HL-60 (cell line): ENCODE measurements at regions not wholly inside any gene's neighbourhood (a gene's known extent, or its start where the extent isn't known, plus 50 kb on each side); places are given as distances from the start of the nearest gene placed in this dataset.

ENCODE experiments used
- DNase-seq, 2 experiments: peaks; one replicate each; pipeline ENCODE4 v3.0.0-alpha.2; 2010 to 2020; ENCODE audit warnings: low read depth in 1 of 2, low spot score in 1 of 2
- H3K27ac ChIP-seq: fragments of 250-450 bp; sonication (Bioruptor Pico); replicated peaks from 2 replicates; pipeline ENCODE4 v1.5.1; 2020; ENCODE audit warnings: mild to moderate bottlenecking, moderate library complexity
- H3K27me3 ChIP-seq: fragments of 250-450 bp; sonication (Bioruptor Pico); 2 replicates; pipeline ENCODE4 v1.5.1; 2021; ENCODE audit warnings: mild to moderate bottlenecking, moderate library complexity; ENCODE audit not compliant: insufficient read depth, poor library complexity, severe bottlenecking
- H3K4me3 ChIP-seq: replicated peaks from 2 replicates; pipeline ENCODE4 v1.5.1; 2011; ENCODE audit warnings: mild to moderate bottlenecking, control low read depth, low read length; ENCODE audit not compliant: insufficient read depth
- CTCF ChIP-seq: IDR thresholded peaks from one replicate; pipeline ENCODE4 v1.5.1; 2011; ENCODE audit warnings: low read length, control low read depth, inconsistent platforms; ENCODE audit not compliant: insufficient read depth
- GABPA ChIP-seq: IDR thresholded peaks from 2 replicates; pipeline ENCODE4 v1.6.1; 2012; ENCODE audit warnings: low read depth
- POLR2AphosphoS5 ChIP-seq: IDR thresholded peaks from 2 replicates; pipeline ENCODE4 v1.6.1; 2012; ENCODE audit warnings: low read depth
- REST ChIP-seq: IDR thresholded peaks from 2 replicates; pipeline ENCODE4 v1.6.1; 2012; ENCODE audit warnings: low read depth; ENCODE audit not compliant: insufficient replicate concordance
- SPI1 ChIP-seq: IDR thresholded peaks from 2 replicates; pipeline ENCODE4 v1.6.1; 2012; ENCODE audit warnings: low read depth, mild to moderate bottlenecking, borderline replicate concordance

DNA sequence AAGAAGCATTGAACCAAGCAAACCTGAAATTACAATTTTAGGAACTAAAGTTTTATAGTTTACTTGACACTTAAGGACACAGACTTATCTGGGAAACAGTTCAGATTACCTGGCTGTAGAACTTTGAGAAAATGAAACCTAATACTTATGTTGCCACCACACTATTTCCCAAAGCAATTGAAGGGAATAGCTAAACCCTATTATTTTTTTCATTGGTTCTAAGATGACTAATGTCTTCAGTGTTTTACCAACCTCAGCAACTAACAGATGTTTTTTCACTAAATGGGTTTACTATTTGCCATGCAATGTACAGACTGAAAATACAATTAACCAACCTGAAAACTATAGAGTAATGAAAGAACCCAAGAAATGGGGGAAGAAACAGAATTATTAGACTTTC, 689.6 kb downstream of the SORCS1 start:
- H3K4me3 ChIP-seq = no peak overlapping the region
- no peaks in the 10 kb centered on the region for H3K27me3 ChIP-seq
- DNase-seq = no peak
- H3K27ac ChIP-seq = no peak overlapping the region
- no peak for TF ChIP-seq SPI1
- TF ChIP-seq REST = no peak
- TF ChIP-seq GABPA = no peak

- Histone ChIP-seq H3K27me3 (no peaks in the 10 kb centered on the region), H3K27ac (no peak overlapping the region), H3K4me3 (no peak overlapping the region)
- TF ChIP-seq POLR2AphosphoS5 (no peak), CTCF (no peak), SPI1 (no peak), GABPA (no peak), REST (no peak)
- DNase-seq = no peak
These were observed 691.3 kb downstream of the SORCS1 start for GRCh38 chr10:106473129-106473685.

DNA sequence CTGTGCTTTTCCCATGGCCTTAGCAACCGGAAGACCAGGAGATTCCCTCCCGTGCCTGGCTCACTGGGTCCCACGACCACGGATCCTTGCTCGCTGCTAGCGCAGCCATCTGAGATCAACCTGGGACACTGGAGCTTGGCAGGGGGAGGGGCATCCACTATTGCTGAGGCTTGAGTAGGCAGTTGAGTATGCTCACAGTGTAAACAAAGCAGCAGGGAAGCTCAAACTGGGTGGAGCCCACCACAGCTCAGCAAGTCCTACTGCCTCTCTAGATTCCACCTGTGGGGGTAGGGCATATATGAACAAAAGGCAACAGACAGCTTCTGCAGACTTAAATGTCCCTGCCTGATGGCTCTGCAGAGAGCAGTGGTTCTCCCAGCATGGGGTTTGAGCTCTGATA, 697.0 kb downstream of the SORCS1 start:
- no peak for DNase-seq
- TF ChIP-seq REST = no peak
- TF ChIP-seq GABPA = no peak
- TF ChIP-seq POLR2AphosphoS5 = no peak
- no peak overlapping the region for H3K27ac ChIP-seq
- no peak overlapping the region for H3K4me3 ChIP-seq
- no peaks in the 10 kb centered on the region for H3K27me3 ChIP-seq

DNA sequence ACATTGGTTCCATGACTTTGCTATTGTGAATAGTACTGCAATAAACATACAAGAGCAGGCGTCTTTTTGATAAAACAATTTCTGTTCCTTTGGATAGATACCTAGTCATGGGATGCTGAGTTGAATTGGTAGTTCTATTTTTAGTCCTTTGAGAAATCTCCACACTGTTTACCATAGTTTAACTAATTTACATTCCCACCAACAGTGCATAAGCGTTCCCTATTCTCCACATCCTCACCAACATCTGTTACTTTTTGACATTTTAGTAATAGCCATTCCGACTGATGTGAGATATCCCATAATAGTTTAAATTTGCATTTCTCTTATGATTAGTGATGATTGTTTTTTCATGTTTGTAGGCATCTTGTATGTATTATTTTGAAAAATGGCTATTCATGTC, 707.0 kb downstream of the SORCS1 start:
- Histone ChIP-seq H3K4me3 (no peak overlapping the region), H3K27ac (no peak overlapping the region), H3K27me3 (no peaks in the 10 kb centered on the region)
- TF ChIP-seq CTCF (no peak), POLR2AphosphoS5 (no peak), REST (no peak), SPI1 (no peak), GABPA (no peak)
- no peak for DNase-seq
